ENCODE measurements at regions not wholly inside any gene's neighbourhood (a gene's known extent, or its start where the extent isn't known, plus 50 kb on each side); places are given as distances from the start of the nearest gene placed in this dataset.

- no peak for DNase-seq
These were observed 263.7 kb downstream of the IPMK start for GRCh38 chr10:58003945-58004344.

- no peak for DNase-seq
These were observed 266.5 kb downstream of the IPMK start for GRCh38 chr10:58001159-58001558.

GRCh38 chr10:57996536-57996935 lies 271.2 kb downstream of the IPMK start:
- DNase-seq: no peak

- DNase-seq: no peak
These were observed 274.4 kb downstream of the IPMK start for GRCh38 chr10:57993302-57993701.

GRCh38 chr10:57992321-57993077 lies 275.2 kb downstream of the IPMK start:
- no peak for DNase-seq

GRCh38 chr10:57988964-57989363 lies 278.7 kb downstream of the IPMK start:
- DNase-seq: no peak

GRCh38 chr10:57987055-57987721 lies 280.5 kb downstream of the IPMK start:
- DNase-seq: no peak

- DNase-seq: no peak
These were observed 281.3 kb downstream of the IPMK start for GRCh38 chr10:57986422-57986821.

GRCh38 chr10:57983281-57983791 lies 284.4 kb downstream of the IPMK start:
- no peak for DNase-seq

GRCh38 chr10:57982091-57982490 lies 285.6 kb downstream of the IPMK start:
- no peak for DNase-seq

- no peak for DNase-seq
These were observed 287.7 kb downstream of the IPMK start for GRCh38 chr10:57979956-57980355.

GRCh38 chr10:57979491-57979890 lies 288.2 kb downstream of the IPMK start:
- no peak for DNase-seq

GRCh38 chr10:57977262-57977661 lies 290.4 kb downstream of the IPMK start:
- no peak for DNase-seq

GRCh38 chr10:57973451-57973850 lies 294.2 kb downstream of the IPMK start:
- no peak for DNase-seq

GRCh38 chr10:57972783-57973182 lies 294.9 kb downstream of the IPMK start:
- no peak for DNase-seq

GRCh38 chr10:57968328-57969016 lies 299.2 kb downstream of the IPMK start:
- DNase-seq: no peak

- DNase-seq: no peak
These were observed 303.3 kb downstream of the IPMK start for GRCh38 chr10:57964351-57964750.

- DNase-seq: no peak
These were observed 304.1 kb downstream of the IPMK start for GRCh38 chr10:57963546-57963945.

GRCh38 chr10:57962839-57963238 lies 304.9 kb downstream of the IPMK start:
- DNase-seq: no peak

- no peak for DNase-seq
These were observed 306.2 kb downstream of the IPMK start for GRCh38 chr10:57961487-57961886.

- DNase-seq: no peak
These were observed 307.3 kb downstream of the IPMK start for GRCh38 chr10:57960406-57960805.

GRCh38 chr10:57959318-57960006 lies 308.2 kb downstream of the IPMK start:
- DNase-seq: no peak

GRCh38 chr10:57955076-57955475 lies 312.6 kb downstream of the IPMK start:
- DNase-seq: no peak

Data from stimulated activated CD8-positive, alpha-beta memory T cell treated with anti-CD3 and anti-CD28 coated beads, Interleukin-4, amount 100 ng/mL, for 48 hours (primary cell).